ENCODE measurements at regions not wholly inside any gene's neighbourhood (a gene's known extent, or its start where the extent isn't known, plus 50 kb on each side); places are given as distances from the start of the nearest gene placed in this dataset.

GRCh38 chr5:97839341-97840086 is 656.5 kb upstream of the RIOK2 start:
- no peaks in the 10 kb centered on the region for H3K27me3 Mint-ChIP-seq (ENCODE audit: low read depth)
- no peak overlapping the region for H3K4me3 Mint-ChIP-seq
- H3K27ac Mint-ChIP-seq = peak overlapping the region; percentile 35
- H3K36me3 Mint-ChIP-seq = no peaks in the 10 kb centered on the region
- H3K4me1 Mint-ChIP-seq = peaks cover 24% of the 10 kb centered on the region
- no peak for DNase-seq (ENCODE audit: low spot score in 2 of 2, unreplicated experiment in 2 of 2)
- TF ChIP-seq CTCF (IDR thresholded peaks at IDR 0.05; ENCODE audit: unreplicated experiment) = no peak
- H3K9me3 Mint-ChIP-seq = no peaks in the 10 kb centered on the region

- Mint-ChIP-seq H3K27ac (no peak overlapping the region), H3K9me3 (no peaks in the 10 kb centered on the region), H3K4me3 (no peak overlapping the region), H3K36me3 (no peaks in the 10 kb centered on the region), H3K4me1 (peaks cover 18% of the 10 kb centered on the region), H3K27me3 (ENCODE audit: low read depth) (no peaks in the 10 kb centered on the region)
- no peak for DNase-seq (ENCODE audit: low spot score in 2 of 2, unreplicated experiment in 2 of 2)
- TF ChIP-seq CTCF (IDR thresholded peaks at IDR 0.05; ENCODE audit: unreplicated experiment) = no peak
Observed at GRCh38 chr5:97840643-97841042, 657.6 kb upstream of the RIOK2 start.

- Mint-ChIP-seq H3K27me3 (ENCODE audit: low read depth) (no peaks in the 10 kb centered on the region), H3K4me1 (peaks cover 25% of the 10 kb centered on the region), H3K36me3 (no peaks in the 10 kb centered on the region)
Observed at GRCh38 chr5:97842687-97843086, 659.6 kb upstream of the RIOK2 start.

GRCh38 chr5:97844797-97845196 is 661.8 kb upstream of the RIOK2 start:
- Mint-ChIP-seq H3K27ac (no peak overlapping the region), H3K4me3 (no peak overlapping the region), H3K27me3 (ENCODE audit: low read depth) (no peaks in the 10 kb centered on the region), H3K4me1 (peaks cover 15% of the 10 kb centered on the region), H3K36me3 (no peaks in the 10 kb centered on the region), H3K9me3 (no peaks in the 10 kb centered on the region)
- DNase-seq (ENCODE audit: low spot score in 2 of 2, unreplicated experiment in 2 of 2) = no peak
- TF ChIP-seq CTCF (IDR thresholded peaks at IDR 0.05; ENCODE audit: unreplicated experiment) = no peak

More at GRCh38 chr5:97842687-97843086, 659.6 kb upstream of the RIOK2 start:
- no peak overlapping the region for H3K27ac Mint-ChIP-seq
- no peak for DNase-seq (ENCODE audit: low spot score in 2 of 2, unreplicated experiment in 2 of 2)
- no peaks in the 10 kb centered on the region for H3K9me3 Mint-ChIP-seq
- TF ChIP-seq CTCF (IDR thresholded peaks at IDR 0.05; ENCODE audit: unreplicated experiment) = no peak
- H3K4me3 Mint-ChIP-seq = no peak overlapping the region

- Mint-ChIP-seq H3K9me3 (no peaks in the 10 kb centered on the region), H3K27me3 (ENCODE audit: low read depth) (no peaks in the 10 kb centered on the region), H3K36me3 (no peaks in the 10 kb centered on the region), H3K27ac (no peak overlapping the region), H3K4me3 (no peak overlapping the region), H3K4me1 (peaks cover 17% of the 10 kb centered on the region)
- TF ChIP-seq CTCF (IDR thresholded peaks at IDR 0.05; ENCODE audit: unreplicated experiment) = no peak
- DNase-seq (ENCODE audit: low spot score in 2 of 2, unreplicated experiment in 2 of 2) = no peak
Observed at GRCh38 chr5:97846643-97847042, 663.6 kb upstream of the RIOK2 start.

Measured in mesothelial cell of epicardium (in vitro differentiated cells).